ENCODE measurements at regions not wholly inside any gene's neighbourhood (a gene's known extent, or its start where the extent isn't known, plus 50 kb on each side); places are given as distances from the start of the nearest gene placed in this dataset.

DNA sequence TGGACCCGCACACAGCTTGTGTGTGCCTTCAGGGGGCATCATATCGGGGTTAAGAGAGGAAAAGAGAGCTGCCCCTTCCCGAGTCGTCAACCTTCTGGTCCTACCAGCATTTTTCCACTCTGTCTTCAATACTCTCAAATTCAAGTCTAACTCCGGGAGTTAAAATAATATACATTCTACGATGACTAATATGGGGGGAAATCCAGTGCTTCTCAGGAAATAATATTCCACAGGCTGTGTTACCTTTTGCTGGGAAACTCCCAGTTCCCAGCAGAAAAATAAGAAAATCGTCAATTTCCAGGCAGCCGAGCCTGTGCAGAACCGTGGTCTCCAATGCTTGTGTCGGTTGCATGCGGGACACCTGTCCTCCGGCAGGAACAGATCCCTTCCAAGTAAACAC lies 105.0 kb upstream of the FOXF1 start:
- Mint-ChIP-seq H3K27me3 (peaks cover 3% of the 10 kb centered on the region), H3K9me3 (no peaks in the 10 kb centered on the region), H3K36me3 (peaks cover 1% of the 10 kb centered on the region), H3K4me1 (peaks cover 0 to 2% (median 0%) of the 10 kb centered on the region in 3 donors), H3K4me3 (no peak overlapping the region), H3K27ac (no peak overlapping the region)

DNA sequence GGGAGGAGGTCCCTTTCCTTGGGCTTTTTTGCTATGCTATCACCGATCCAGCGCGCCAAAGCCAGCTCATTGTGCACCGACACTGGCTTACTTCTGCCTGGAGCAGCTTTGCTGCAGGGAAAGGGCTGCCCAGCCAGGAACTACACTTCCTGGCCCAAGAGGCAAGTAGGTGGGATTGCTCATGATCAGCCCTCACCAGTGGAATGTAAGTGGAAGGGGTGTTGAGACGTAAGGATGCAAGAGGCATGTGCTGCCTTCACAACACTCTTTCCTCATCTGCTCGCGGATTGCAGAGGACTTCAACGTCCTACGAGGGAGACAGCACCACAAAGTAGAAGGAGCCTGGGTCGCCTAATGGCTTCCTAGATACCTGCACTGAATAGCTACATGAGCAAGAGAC lies 104.3 kb upstream of the FOXF1 start:
- H3K27ac Mint-ChIP-seq: no peak overlapping the region
- peaks cover 0 to 2% (median 0%) of the 10 kb centered on the region in 3 donors for H3K4me1 Mint-ChIP-seq
- no peak overlapping the region for H3K4me3 Mint-ChIP-seq

DNA sequence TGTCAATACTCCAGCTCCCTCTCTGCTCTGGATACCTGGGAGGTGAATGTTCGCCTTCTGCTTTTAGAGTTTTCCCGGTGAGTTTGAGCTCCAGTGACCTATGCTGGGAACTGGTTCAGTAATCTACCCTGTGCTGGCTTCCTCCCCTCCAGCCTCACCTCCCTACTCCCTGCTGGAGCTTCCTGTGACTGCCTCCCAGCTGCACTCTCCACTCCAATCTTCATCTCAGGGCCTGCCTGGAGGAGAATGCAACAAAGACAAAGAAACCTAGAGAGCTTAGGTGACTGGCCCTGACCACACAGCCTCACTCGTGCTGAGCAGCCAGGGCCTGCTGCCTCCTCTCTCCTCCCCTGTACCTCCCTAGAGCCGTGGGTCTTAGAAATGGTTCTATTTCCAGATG lies 101.6 kb upstream of the FOXF1 start:
- H3K36me3 Mint-ChIP-seq: peaks cover 1% of the 10 kb centered on the region
- peaks cover 3% of the 10 kb centered on the region for H3K27me3 Mint-ChIP-seq
- H3K9me3 Mint-ChIP-seq: peaks cover 2 to 10% (median 8%) of the 10 kb centered on the region in 3 donors
- H3K4me3 Mint-ChIP-seq: peak overlapping the region in 1 of 4 donors; percentile 21
- H3K4me1 Mint-ChIP-seq: no peaks in the 10 kb centered on the region
- H3K27ac Mint-ChIP-seq: peak overlapping the region in 1 of 3 donors; percentile 62

More for the DNA sequence above, 104.3 kb upstream of the FOXF1 start:
- peaks cover 3% of the 10 kb centered on the region for H3K27me3 Mint-ChIP-seq
- H3K36me3 Mint-ChIP-seq: peaks cover 1% of the 10 kb centered on the region
- H3K9me3 Mint-ChIP-seq: peaks cover 0 to 4% (median 0%) of the 10 kb centered on the region in 3 donors

DNA sequence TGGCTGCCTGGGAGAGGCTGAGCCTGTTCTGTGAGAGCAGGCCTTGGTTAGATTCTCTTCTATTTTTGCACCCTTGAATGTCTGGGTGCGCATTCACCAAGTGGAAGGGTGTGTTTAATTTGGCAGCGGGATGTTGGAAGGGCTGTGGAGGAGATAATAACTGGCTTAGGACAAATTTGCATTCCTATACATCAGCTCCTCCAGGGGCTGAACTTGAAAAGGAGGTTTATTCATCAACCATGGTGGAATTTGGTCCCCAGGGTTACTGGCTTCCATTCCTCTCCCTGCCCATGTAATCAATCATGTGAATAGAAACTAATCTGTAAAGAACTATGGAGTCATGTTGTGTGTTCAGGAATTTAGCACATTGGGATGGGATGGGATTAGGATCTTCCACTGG lies 100.2 kb upstream of the FOXF1 start:
- peaks cover 6% of the 10 kb centered on the region for H3K27me3 Mint-ChIP-seq
- no peaks in the 10 kb centered on the region for H3K4me1 Mint-ChIP-seq
- H3K36me3 Mint-ChIP-seq: peaks cover 1% of the 10 kb centered on the region
- H3K4me3 Mint-ChIP-seq: no peak overlapping the region
- H3K9me3 Mint-ChIP-seq: peaks cover 2 to 10% (median 8%) of the 10 kb centered on the region in 3 donors
- no peak overlapping the region for H3K27ac Mint-ChIP-seq

DNA sequence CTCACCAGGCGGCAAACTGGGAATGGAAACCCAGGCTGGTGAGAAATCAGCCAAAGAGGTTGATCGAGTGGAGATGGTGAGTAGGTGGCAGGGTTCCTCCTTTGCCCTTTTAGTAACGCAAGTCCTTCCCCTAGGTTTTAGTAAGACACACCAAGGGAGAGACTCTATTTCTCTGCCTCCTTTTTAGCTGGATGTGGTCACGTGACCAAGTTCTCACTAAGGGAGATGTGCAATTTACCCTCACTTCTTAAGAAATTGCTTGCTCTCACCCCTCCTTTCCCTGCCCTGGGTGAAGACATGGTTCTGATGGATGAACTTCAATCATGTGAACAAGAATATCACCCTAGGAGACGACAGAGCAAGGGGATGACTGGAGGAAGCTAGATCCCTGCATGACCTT lies 99.8 kb upstream of the FOXF1 start:
- peaks cover 7% of the 10 kb centered on the region for H3K27me3 Mint-ChIP-seq
- H3K9me3 Mint-ChIP-seq: peaks cover 2 to 10% (median 8%) of the 10 kb centered on the region in 3 donors
- H3K4me1 Mint-ChIP-seq: no peaks in the 10 kb centered on the region
- H3K36me3 Mint-ChIP-seq: peaks cover 1% of the 10 kb centered on the region
- no peak overlapping the region for H3K27ac Mint-ChIP-seq
- no peak overlapping the region for H3K4me3 Mint-ChIP-seq

DNA sequence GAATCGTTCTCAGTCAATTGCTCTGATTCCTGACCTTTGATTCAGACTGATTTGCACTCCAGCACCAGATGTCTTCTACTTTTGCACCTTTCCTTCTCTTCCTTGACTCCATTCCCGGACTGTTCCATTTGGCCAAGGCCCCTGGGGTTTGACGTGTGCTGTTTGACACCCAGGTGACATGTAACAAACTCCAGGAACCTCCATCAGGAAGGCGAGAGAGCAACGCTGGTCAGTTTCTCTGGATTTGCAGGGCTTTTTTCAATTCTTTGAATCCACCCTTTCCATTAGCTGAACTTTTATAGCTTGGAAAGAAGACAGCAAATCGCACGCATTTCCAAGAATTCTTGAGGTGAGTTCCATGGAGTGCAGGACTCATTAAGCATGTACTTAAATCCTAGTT lies 98.4 kb upstream of the FOXF1 start:
- Mint-ChIP-seq H3K9me3 (peaks cover 4 to 10% (median 8%) of the 10 kb centered on the region in 3 donors), H3K27me3 (peaks cover 8% of the 10 kb centered on the region), H3K4me1 (no peaks in the 10 kb centered on the region), H3K4me3 (no peak overlapping the region), H3K27ac (no peak overlapping the region), H3K36me3 (peaks cover 1% of the 10 kb centered on the region)

DNA sequence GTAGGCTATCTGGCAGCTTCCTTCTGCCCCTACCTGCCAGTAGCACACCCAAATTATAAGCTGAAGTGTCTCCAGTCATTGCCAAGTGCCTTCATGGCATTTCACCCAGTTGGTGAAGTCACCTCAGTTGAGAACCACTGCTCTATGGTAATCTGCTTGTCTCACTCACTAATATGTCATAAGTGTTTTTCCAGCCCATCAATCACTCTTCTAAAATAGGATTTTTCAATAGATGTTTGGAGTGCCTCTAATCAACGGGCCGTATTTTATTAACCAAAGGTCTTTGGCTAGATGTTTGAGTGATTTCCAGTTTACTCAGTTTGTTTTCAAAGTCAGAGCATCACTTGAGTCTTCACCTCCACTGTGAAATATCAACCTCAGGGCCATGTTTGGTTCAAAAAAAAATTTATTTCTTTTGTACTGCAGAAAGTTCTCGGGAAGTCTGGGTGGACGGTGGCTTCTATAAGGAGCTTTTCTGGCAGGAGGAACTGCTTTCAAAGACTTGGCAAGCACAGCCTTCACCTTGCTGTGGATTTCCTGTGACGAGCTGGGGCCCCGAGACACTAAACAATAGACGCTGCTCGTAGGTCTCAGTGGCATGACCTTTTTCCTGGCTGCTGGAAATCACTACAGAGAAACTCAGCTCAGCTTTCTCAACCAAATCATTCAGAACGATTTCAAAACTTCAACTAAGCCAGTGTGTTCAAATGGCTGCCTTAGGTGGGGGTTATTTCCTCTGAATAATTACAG lies 95.2 kb upstream of the FOXF1 start:
- Mint-ChIP-seq H3K27me3 (peaks cover 5% of the 10 kb centered on the region), H3K4me1 (no peaks in the 10 kb centered on the region), H3K4me3 (no peak overlapping the region), H3K36me3 (no peaks in the 10 kb centered on the region), H3K27ac (no peak overlapping the region), H3K9me3 (peaks cover 4 to 10% (median 8%) of the 10 kb centered on the region in 3 donors)

DNA sequence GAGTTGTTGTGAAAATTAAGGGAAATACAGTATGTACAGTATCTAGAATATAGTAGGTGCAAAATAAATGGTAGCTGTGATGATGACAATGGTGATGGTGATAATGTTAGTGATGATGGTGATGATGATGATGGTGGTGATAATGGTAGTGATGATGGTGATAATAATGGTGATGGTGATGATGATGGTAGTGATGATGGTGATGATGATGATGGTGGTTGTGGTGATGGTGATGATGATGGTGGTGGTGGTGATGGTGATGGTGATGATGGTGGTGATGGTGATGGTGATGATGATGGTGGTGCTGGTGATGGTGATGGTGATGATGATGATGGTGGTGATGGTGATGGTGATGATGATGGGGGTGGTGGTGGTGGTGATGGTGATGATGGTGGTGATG lies 91.3 kb upstream of the FOXF1 start:
- Mint-ChIP-seq H3K27ac (no peak overlapping the region), H3K27me3 (peaks cover 5% of the 10 kb centered on the region), H3K9me3 (peaks cover 4 to 16% (median 7%) of the 10 kb centered on the region in 3 donors), H3K36me3 (no peaks in the 10 kb centered on the region), H3K4me1 (no peaks in the 10 kb centered on the region), H3K4me3 (no peak overlapping the region)

DNA sequence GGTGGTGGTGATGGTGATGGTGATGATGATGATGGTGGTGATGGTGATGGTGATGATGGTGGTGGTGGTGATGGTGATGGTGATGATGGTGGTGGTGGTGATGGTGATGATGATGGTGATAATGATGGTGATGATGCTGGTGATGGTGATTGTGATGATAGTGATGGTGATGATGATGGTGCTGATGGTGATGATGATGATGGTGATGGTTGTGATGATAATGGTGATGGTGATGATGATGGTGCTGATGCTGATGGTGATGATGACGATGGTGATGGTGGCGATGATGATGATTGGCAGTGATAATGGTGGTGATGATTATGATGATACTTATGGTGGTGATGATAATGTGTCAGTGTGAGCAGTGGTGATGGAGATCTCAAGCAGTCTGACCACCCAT lies 90.8 kb upstream of the FOXF1 start:
- H3K36me3 Mint-ChIP-seq: no peaks in the 10 kb centered on the region
- H3K9me3 Mint-ChIP-seq: peaks cover 4 to 16% (median 7%) of the 10 kb centered on the region in 3 donors

DNA sequence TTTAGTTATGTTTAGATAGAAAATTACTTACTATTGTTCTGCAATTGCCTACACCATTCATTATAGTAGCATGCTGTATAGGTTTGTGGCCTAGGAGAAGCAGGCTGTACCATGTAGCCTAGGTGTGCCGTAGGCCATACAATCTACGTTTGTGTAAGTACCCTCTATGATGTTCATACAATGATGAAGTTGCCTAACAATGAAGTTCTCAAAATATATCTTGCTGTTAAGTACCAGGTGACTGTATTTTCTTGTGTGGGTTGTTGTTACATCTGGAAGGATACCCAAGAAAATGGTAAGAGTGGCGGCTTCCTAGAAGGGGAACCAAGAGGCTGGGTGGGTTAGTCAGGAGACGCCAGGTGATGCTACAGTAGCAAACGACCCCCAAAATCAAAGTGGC lies 88.3 kb upstream of the FOXF1 start:
- peaks cover 1 to 16% (median 7%) of the 10 kb centered on the region in 3 donors for H3K9me3 Mint-ChIP-seq
- no peaks in the 10 kb centered on the region for H3K4me1 Mint-ChIP-seq
- no peaks in the 10 kb centered on the region for H3K27me3 Mint-ChIP-seq
- H3K27ac Mint-ChIP-seq: no peak overlapping the region
- H3K4me3 Mint-ChIP-seq: no peak overlapping the region
- H3K36me3 Mint-ChIP-seq: no peaks in the 10 kb centered on the region

More for the DNA sequence above, 90.8 kb upstream of the FOXF1 start:
- no peak overlapping the region for H3K4me3 Mint-ChIP-seq
- no peaks in the 10 kb centered on the region for H3K4me1 Mint-ChIP-seq
- H3K27me3 Mint-ChIP-seq: peaks cover 5% of the 10 kb centered on the region
- H3K27ac Mint-ChIP-seq: no peak overlapping the region

DNA sequence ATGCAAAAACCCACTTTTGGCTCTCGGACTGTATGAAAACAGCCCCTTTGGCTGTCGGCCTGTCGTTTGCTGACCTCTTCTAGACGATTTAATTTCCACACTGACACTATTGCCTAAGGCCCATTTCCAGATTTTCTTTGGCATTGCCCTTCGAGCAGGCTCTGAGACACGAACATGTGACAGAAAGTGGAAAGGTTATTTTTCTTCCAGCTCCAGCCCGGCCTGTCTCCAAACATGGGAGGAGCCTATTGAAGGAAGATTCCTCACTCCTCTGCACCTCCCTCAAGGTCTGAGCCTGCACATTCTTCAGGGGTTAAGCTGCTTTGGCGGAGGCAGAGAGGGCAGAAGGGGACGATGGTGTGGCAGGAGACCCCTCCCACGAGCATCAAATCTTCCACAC lies 85.9 kb upstream of the FOXF1 start:
- no peak overlapping the region for H3K27ac Mint-ChIP-seq
- H3K9me3 Mint-ChIP-seq: peaks cover 1 to 16% (median 7%) of the 10 kb centered on the region in 3 donors
- no peaks in the 10 kb centered on the region for H3K36me3 Mint-ChIP-seq
- H3K4me1 Mint-ChIP-seq: no peaks in the 10 kb centered on the region
- peaks cover 2% of the 10 kb centered on the region for H3K27me3 Mint-ChIP-seq
- no peak overlapping the region for H3K4me3 Mint-ChIP-seq

DNA sequence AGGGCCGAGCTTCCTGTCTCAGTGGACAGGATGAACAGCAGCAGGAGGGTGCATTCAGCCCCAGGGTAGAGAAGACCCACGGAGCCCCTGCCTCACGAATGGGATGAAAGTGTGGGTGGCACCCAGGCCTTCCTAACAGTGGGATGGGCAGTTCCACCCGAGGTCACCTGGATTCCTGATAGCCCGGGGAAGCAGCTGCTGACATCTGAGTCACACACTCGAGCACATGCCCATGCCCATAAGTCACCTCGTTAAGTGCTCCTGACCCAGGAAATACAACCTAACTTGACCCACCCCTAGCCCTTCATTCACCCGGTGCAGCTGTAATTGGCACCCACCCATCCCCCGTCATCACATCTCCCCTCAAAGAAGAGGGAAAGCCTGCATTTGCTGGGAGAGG lies 85.3 kb upstream of the FOXF1 start:
- Mint-ChIP-seq H3K27ac (no peak overlapping the region), H3K4me3 (no peak overlapping the region), H3K27me3 (peaks cover 2% of the 10 kb centered on the region), H3K9me3 (peaks cover 1 to 16% (median 7%) of the 10 kb centered on the region in 3 donors), H3K4me1 (no peaks in the 10 kb centered on the region), H3K36me3 (no peaks in the 10 kb centered on the region)

DNA sequence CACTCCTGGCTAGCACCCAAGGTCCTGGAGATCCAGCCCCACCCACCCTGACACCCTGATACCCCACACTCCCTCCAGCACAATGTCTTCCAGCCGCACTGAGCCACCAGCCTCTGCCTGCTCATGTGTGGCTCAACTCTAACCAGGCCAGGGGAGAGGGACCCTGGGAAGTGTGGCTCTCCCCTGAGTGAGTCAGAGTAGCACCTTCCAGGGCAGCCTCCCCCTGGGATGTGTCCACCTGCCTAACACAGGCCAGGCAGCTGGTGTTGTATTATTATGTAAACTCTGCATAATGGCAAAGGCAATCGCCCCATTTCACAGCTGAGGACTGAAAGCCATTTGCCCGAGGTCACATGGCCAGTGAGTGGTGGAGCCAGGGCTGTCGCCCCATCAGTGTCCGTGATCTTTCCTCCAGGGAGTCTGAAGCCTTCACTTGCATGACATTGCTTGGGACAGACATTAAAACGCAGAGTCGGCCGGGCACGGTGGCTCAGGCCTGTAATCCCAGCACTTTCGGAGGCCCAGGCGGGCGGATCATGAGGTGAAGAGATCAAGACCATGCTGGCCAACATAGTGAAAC lies 84.2 kb upstream of the FOXF1 start:
- Mint-ChIP-seq H3K27ac (no peak overlapping the region), H3K27me3 (peaks cover 2% of the 10 kb centered on the region), H3K4me3 (no peak overlapping the region), H3K4me1 (no peaks in the 10 kb centered on the region), H3K9me3 (peaks cover 1 to 11% (median 4%) of the 10 kb centered on the region in 3 donors), H3K36me3 (no peaks in the 10 kb centered on the region)

DNA sequence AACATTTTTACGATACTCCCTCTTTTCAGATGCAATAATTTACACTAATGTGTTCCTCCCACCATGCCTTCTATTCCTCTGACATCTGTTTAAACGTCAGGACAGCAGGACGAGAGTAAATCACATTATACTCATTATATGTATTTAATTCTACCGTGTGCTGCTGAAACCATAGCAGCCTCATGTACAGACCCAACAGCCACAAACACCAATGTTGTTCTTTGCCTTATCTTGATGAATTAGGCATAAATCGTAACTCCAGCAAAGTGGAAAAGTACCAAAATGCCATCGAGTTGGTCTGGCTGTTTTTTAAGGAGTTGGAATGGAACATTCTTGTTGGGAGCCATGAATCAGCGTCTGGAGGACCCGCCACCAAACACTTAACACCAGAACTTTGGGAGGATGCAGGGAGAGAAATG lies 82.9 kb upstream of the FOXF1 start:
- Mint-ChIP-seq H3K27ac (no peak overlapping the region), H3K4me3 (no peak overlapping the region), H3K4me1 (no peaks in the 10 kb centered on the region), H3K9me3 (peaks cover 0 to 5% (median 0%) of the 10 kb centered on the region in 3 donors), H3K36me3 (no peaks in the 10 kb centered on the region), H3K27me3 (peaks cover 2% of the 10 kb centered on the region)

DNA sequence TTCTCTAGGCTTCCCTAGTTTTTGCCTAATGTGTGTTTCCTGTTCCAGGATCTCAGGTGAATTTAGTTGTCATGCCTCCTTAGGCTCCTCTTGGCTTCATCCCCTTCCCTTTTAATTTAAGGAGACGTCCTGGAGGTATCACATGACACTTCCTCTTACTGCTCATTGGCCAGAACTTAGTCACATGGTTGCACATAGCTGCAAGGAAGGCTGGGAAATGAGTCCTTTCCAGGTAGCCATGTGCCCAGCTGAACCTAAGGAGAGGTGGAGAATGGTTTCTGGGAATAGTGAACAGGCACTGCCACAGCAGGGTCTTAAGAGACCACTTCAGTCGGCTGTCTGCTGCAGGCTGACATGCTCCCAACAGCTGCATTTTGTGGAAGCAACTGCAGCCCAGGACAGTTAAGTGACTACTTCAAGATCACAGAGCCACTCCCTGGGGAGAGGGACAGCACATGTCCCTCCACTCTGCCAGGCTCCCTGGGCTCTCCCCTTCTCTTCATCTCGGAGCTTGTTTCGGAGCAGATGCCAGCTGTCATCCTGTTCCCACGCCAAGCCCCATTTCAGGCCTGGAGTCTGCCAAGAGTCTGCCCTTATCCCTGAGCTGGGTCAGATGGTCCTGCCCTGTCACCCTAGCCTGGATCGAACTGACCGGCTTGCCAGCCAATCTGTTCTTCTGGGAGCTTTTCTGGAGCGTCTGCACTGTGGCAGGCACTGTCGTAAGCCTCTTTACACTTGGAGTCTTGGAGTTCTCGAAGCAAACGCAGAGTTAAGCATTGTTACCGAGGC lies 81.4 kb upstream of the FOXF1 start:
- Mint-ChIP-seq H3K4me3 (no peak overlapping the region), H3K4me1 (no peaks in the 10 kb centered on the region), H3K36me3 (no peaks in the 10 kb centered on the region), H3K27ac (no peak overlapping the region), H3K9me3 (no peaks in the 10 kb centered on the region), H3K27me3 (peaks cover 2% of the 10 kb centered on the region)

All from IgD-negative memory B cell (primary cell).